GM12878 (cell line): ENCODE measurements at regions not wholly inside any gene's neighbourhood (a gene's known extent, or its start where the extent isn't known, plus 50 kb on each side); places are given as distances from the start of the nearest gene placed in this dataset.

ENCODE experiments used
- ATAC-seq: fragments of 200-7000 bp; cut with Tn5 transposase; 3 replicates; pipeline ENCODE4 v1.9.1; 2020; ENCODE audit warnings: mild to moderate bottlenecking, moderate library complexity
- BruUV-seq: library from RNA; stranded (reverse); fragments of 400-500 nt; replicated peaks from 2 replicates; lab custom pipeline; 2021; lab: Mats Ljungman, UMichigan
- CTCF ChIA-PET: fragments of 300-600 bp; sonication (Branson Sonifier 250); formaldehyde crosslinking; extraction: SDS; loops from one replicate; lab custom pipeline; 2021; ENCODE audit warnings: inconsistent platforms; lab: Yijun Ruan, JAX
- POLR2A ChIA-PET: fragments of 350-600 bp; formaldehyde crosslinking; extraction: SDS; loops from one replicate; lab custom pipeline; 2021; ENCODE audit warnings: inconsistent platforms; lab: Charles Lee
- RAD21 ChIA-PET: fragments of 300-600 bp; sonication (Branson Sonifier 250); formaldehyde crosslinking; loops from one replicate; lab custom pipeline; 2023; ENCODE audit warnings: antibody characterized with exemption; ENCODE audit not compliant: unreplicated experiment; lab: Charles Lee
- SMC1A ChIA-PET: fragments of 300-600 bp; sonication (Branson Sonifier 250); formaldehyde crosslinking; loops from one replicate; lab custom pipeline; 2023; ENCODE audit not compliant: unreplicated experiment, uncharacterized antibody; lab: Charles Lee
- DNase-seq: peaks from one replicate; pipeline ENCODE4 v3.0.0-alpha.2; 2011; ENCODE audit warnings: low read depth, low spot score
- FAIRE-seq: peaks from 3 replicates; lab custom pipeline; 2011; peaks lifted over from hg19 to GRCh38; lab: Jason Lieb, UNC
- H2AFZ ChIP-seq: 2 replicates; pipeline ENCODE4 v1.6.0; 2011; ENCODE audit warnings: low read depth, low read length, control low read depth; ENCODE audit not compliant: control insufficient read depth
- H3K27ac ChIP-seq: 2 replicates; pipeline ENCODE4 v1.5.1; 2011; ENCODE audit warnings: control low read depth; ENCODE audit not compliant: control insufficient read depth, insufficient read depth
- H3K27me3 ChIP-seq, 2 experiments: replicated peaks in 1 of 2; 2 replicates each; pipeline versions ENCODE4 v1.6.0 to v1.6.1; 2011; ENCODE audit warnings: low read length in 1 of 2; ENCODE audit not compliant: control insufficient read depth in 2 of 2, insufficient read depth in 2 of 2
- H3K36me3 ChIP-seq, 2 experiments: 2 replicates each; pipeline ENCODE4 v1.5.1; 2011; ENCODE audit warnings: low read length in 1 of 2; ENCODE audit not compliant: control insufficient read depth in 2 of 2, insufficient read depth in 2 of 2
- H3K4me1 ChIP-seq: 2 replicates; pipeline ENCODE4 v1.6.1; 2011; ENCODE audit warnings: mild to moderate bottlenecking, low read length, moderate library complexity, mixed read lengths; ENCODE audit not compliant: control insufficient read depth, insufficient read depth
- H3K4me2 ChIP-seq: 2 replicates; pipeline ENCODE4 v1.6.0; 2011; ENCODE audit warnings: control low read depth; ENCODE audit not compliant: control insufficient read depth, insufficient read depth
- H3K4me3 ChIP-seq: fragments of 200-600 bp; sonication (generic); 2 replicates; pipeline ENCODE4 v1.5.1; 2016
- H3K79me2 ChIP-seq: 2 replicates; pipeline ENCODE4 v1.6.0; 2011; ENCODE audit warnings: low read length; ENCODE audit not compliant: control insufficient read depth, insufficient read depth
- H3K9ac ChIP-seq: 2 replicates; pipeline ENCODE4 v1.8.0; 2011; ENCODE audit warnings: low read length, control low read depth, mixed read lengths; ENCODE audit not compliant: control insufficient read depth, insufficient read depth
- H3K9me3 ChIP-seq: replicated peaks from 3 replicates; pipeline ENCODE4 v1.5.1; 2011; ENCODE audit warnings: mild to moderate bottlenecking, low read length; ENCODE audit not compliant: control insufficient read depth, insufficient read depth
- H4K20me1 ChIP-seq: 2 replicates; pipeline ENCODE4 v1.6.0; 2011; ENCODE audit not compliant: control insufficient read depth, insufficient read depth
- CREM ChIP-seq: IDR thresholded peaks from 2 replicates; pipeline ENCODE4 v1.6.1; 2014; ENCODE audit warnings: antibody characterized with exemption, low read depth
- EP300 ChIP-seq, 2 experiments: fragments of 150-350 bp in 1 of 2; IDR thresholded peaks; 2 replicates each; pipeline ENCODE4 v1.6.1; 2011 to 2012; ENCODE audit warnings: low read depth in 2 of 2, low read length in 2 of 2, borderline replicate concordance in 1 of 2, improper control_type of control experiment in 1 of 2, inconsistent platforms in 1 of 2; ENCODE audit not compliant: control insufficient read depth in 1 of 2
- HDGF ChIP-seq: fragments of 450-650 bp; IDR thresholded peaks from 2 replicates; pipeline ENCODE4 v1.6.1; 2016; ENCODE audit warnings: antibody characterized with exemption
- MXI1 ChIP-seq: fragments of 150-350 bp; IDR thresholded peaks from 2 replicates; pipeline ENCODE4 v1.6.1; 2011; ENCODE audit warnings: low read depth, mild to moderate bottlenecking, inconsistent platforms, low read length, improper control_type of control experiment
- NFIC ChIP-seq: IDR thresholded peaks from 2 replicates; pipeline ENCODE4 v1.6.1; 2012; ENCODE audit warnings: low read depth, mild to moderate bottlenecking, inconsistent platforms, low read length, moderate library complexity
- RAD51 ChIP-seq: fragments of 450-650 bp; IDR thresholded peaks from 2 replicates; pipeline ENCODE4 v1.6.1; 2016; ENCODE audit warnings: moderate library complexity, mild to moderate bottlenecking, inconsistent platforms
- WGBS: methylation state at CpG from one replicate; pipeline ENCODE4 v1.1.6; 2016; ENCODE audit warnings: low lambda C conversion rate; ENCODE audit not compliant: insufficient replicate concordance, insufficient coverage; ENCODE audit errors: missing lambda C conversion rate; 5-methylcytosine and 5-hydroxymethylcytosine counted together
- in situ Hi-C: fragments of 300-500 bp; cut with MboI; formaldehyde crosslinking; loops from 9 replicates; pipeline ENCODE4 v1.14.3; 2018; ENCODE audit warnings: mixed read lengths
- intact Hi-C: fragments of 100-400 bp; cut with micrococcal nuclease; formaldehyde crosslinking; loops from one replicate; pipeline ENCODE4 v1.14.2; 2022; ENCODE audit not compliant: unreplicated experiment
- TF ChIP-seq, protein P1 (sequence below): fragments of 450-650 bp; IDR thresholded peaks from 2 replicates; pipeline ENCODE4 v1.6.1; 2018; ENCODE audit warnings: mild to moderate bottlenecking, low read depth, moderate library complexity; ENCODE audit not compliant: partially characterized antibody
- TF ChIP-seq, protein P2 (sequence below): IDR thresholded peaks from 2 replicates; pipeline ENCODE4 v1.6.1; 2011; ENCODE audit warnings: mild to moderate bottlenecking, low read depth, low read length, moderate library complexity; ENCODE audit not compliant: insufficient replicate concordance
- TF ChIP-seq, protein P3 (sequence below): IDR thresholded peaks from 2 replicates; pipeline ENCODE4 v1.6.1; 2012; ENCODE audit warnings: low read depth, low read length, improper control_type of control experiment

DNA sequence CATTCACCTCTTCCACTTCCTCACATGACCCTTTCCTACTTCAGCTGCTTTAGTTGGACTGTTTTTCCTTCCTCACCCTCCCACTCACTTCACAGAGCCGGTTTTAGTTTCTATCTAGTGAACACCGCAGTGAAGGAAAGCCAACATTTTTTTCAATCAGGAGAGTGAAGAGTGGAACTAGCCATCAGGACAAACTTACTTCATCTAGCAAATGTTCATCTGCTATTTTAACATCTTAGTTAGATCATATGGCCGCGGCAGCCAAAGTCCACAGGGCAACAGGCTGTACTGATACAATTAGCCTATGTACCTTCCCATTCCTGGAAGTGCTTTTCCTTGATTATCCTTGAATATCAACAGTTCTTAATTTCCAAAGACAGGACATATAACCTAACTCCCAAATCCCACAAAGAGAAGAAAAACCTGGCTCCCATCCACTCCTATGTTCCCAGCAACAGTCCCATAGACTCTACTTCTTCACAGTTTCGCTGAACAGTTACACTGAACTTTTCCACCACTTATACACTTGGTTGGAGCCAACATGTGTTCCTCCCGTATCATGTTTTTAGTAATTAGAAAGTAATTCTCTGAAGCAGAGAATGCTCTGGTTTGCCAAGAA, 456.2 kb upstream of the THBS1 start:
- BruUV-seq = no TSS peak
- Histone ChIP-seq H3K79me2 (no peaks in the 10 kb centered on the region), H3K36me3 (no peaks in the 10 kb centered on the region), H4K20me1 (no peaks in the 10 kb centered on the region), H3K9me3 (no peaks in the 10 kb centered on the region), H2AFZ (no peak overlapping the region), H3K27ac (no peak overlapping the region), H3K4me2 (no peak overlapping the region), H3K27me3 (no peaks in the 10 kb centered on the region), H3K4me3 (no peak overlapping the region), H3K9ac (no peak overlapping the region), H3K4me1 (no peaks in the 10 kb centered on the region)
- CTCF ChIA-PET = interaction anchor here (0.6 to 3.3 kb wide), 12 partner anchors 8 to 685 kb away, joined by 3 to 21 read pairs (median 3); no protein-coding TSS in a partner anchor
- intact Hi-C loops (no loop called here), in situ Hi-C loops (loop anchor here (5.0 kb wide), 1 partner anchor 458 kb away; the partner anchor contains the start of gene THBS1)
- FAIRE-seq = no peak
- TF ChIP-seq CREM = no peak
- DNase-seq = no peak
- WGBS = 49% methylated on average over 6 of the region's 6 CpGs
- RAD21 ChIA-PET = interaction anchor here (0.8 to 1.4 kb wide), 3 partner anchors 73 to 632 kb away, joined by 3 to 10 read pairs (median 6); no protein-coding TSS in a partner anchor
- POLR2A ChIA-PET = interaction anchor here (0.9 kb wide), 1 partner anchor 16 kb away, joined by 3 read pairs; no protein-coding TSS in a partner anchor
- ATAC-seq = no peak
- SMC1A ChIA-PET = interaction anchor here (0.8 to 1.2 kb wide), 6 partner anchors 19 to 1102 kb away, joined by 3 to 6 read pairs (median 4); partner anchors contain the start of gene THBS1

DNA sequence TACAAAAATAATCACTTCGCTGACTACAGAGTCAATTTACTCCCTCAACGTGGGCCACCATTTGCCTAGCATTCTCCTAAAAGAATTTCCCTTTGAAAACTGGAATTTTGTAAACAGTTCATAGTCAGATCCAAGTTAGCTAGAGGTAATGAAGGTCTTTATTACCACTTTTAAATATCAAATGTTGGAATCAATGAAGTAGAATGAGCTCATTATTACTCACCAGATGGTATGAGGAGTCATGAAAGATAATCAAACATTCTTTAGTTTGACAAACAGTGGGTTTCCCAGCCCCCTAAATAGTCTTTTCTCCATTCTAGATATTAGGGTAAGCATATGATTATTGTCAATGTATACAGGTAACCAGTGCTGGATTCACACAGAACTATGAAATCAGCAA, 455.7 kb upstream of the THBS1 start:
- Histone ChIP-seq H3K36me3 (no peaks in the 10 kb centered on the region), H3K9ac (no peak overlapping the region), H3K4me3 (no peak overlapping the region), H2AFZ (no peak overlapping the region), H4K20me1 (no peaks in the 10 kb centered on the region), H3K4me2 (no peak overlapping the region), H3K4me1 (no peaks in the 10 kb centered on the region), H3K9me3 (no peaks in the 10 kb centered on the region), H3K27me3 (no peaks in the 10 kb centered on the region), H3K79me2 (no peaks in the 10 kb centered on the region), H3K27ac (no peak overlapping the region)
- no TSS peak for BruUV-seq
- intact Hi-C loops = no loop called here
- DNase-seq (no peak), FAIRE-seq (no peak), ATAC-seq (no peak)
- in situ Hi-C loops = loop anchor here (5.0 kb wide), 1 partner anchor 457 kb away; the partner anchor contains the start of gene THBS1
- POLR2A ChIA-PET = interaction anchor here (0.9 kb wide), 1 partner anchor 16 kb away, joined by 3 read pairs; no protein-coding TSS in a partner anchor
- SMC1A ChIA-PET = interaction anchor here (0.8 to 1.2 kb wide), 5 partner anchors 18 to 1101 kb away, joined by 3 to 6 read pairs (median 3); no protein-coding TSS in a partner anchor
- CTCF ChIA-PET = interaction anchor here (0.6 to 3.3 kb wide), 11 partner anchors 15 to 708 kb away, joined by 3 to 21 read pairs (median 3); no protein-coding TSS in a partner anchor
- WGBS = 2% methylated on average over 2 of the region's 2 CpGs
- RAD21 ChIA-PET = interaction anchor here (0.8 to 1.4 kb wide), 3 partner anchors 73 to 632 kb away, joined by 3 to 10 read pairs (median 6); no protein-coding TSS in a partner anchor
- TF ChIP-seq, protein P1, sequence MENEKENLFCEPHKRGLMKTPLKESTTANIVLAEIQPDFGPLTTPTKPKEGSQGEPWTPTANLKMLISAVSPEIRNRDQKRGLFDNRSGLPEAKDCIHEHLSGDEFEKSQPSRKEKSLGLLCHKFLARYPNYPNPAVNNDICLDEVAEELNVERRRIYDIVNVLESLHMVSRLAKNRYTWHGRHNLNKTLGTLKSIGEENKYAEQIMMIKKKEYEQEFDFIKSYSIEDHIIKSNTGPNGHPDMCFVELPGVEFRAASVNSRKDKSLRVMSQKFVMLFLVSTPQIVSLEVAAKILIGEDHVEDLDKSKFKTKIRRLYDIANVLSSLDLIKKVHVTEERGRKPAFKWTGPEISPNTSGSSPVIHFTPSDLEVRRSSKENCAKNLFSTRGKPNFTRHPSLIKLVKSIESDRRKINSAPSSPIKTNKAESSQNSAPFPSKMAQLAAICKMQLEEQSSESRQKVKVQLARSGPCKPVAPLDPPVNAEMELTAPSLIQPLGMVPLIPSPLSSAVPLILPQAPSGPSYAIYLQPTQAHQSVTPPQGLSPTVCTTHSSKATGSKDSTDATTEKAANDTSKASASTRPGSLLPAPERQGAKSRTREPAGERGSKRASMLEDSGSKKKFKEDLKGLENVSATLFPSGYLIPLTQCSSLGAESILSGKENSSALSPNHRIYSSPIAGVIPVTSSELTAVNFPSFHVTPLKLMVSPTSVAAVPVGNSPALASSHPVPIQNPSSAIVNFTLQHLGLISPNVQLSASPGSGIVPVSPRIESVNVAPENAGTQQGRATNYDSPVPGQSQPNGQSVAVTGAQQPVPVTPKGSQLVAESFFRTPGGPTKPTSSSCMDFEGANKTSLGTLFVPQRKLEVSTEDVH = no peak
- TF ChIP-seq, protein P2, sequence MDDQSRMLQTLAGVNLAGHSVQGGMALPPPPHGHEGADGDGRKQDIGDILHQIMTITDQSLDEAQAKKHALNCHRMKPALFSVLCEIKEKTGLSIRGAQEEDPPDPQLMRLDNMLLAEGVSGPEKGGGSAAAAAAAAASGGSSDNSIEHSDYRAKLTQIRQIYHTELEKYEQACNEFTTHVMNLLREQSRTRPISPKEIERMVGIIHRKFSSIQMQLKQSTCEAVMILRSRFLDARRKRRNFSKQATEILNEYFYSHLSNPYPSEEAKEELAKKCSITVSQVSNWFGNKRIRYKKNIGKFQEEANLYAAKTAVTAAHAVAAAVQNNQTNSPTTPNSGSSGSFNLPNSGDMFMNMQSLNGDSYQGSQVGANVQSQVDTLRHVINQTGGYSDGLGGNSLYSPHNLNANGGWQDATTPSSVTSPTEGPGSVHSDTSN = no peak
- no peak for TF ChIP-seq MXI1
- TF ChIP-seq RAD51 = no peak
- TF ChIP-seq, protein P3, sequence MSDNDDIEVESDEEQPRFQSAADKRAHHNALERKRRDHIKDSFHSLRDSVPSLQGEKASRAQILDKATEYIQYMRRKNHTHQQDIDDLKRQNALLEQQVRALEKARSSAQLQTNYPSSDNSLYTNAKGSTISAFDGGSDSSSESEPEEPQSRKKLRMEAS = no peak
- no peak for TF ChIP-seq HDGF
- no peak for TF ChIP-seq NFIC
- TF ChIP-seq EP300 (IDR thresholded peaks at IDR 0.05; ENCODE audit: borderline replicate concordance in 1 of 2, control insufficient read depth in 1 of 2, low read depth in 2 of 2, low read length in 2 of 2) = no peak
